Fibroblast of skin of scalp (primary cell): ENCODE measurements at regions not wholly inside any gene's neighbourhood (a gene's known extent, or its start where the extent isn't known, plus 50 kb on each side); places are given as distances from the start of the nearest gene placed in this dataset.
"Not testable (repeated sequence)": the region's sequence is repeated elsewhere in the genome, so short reads cannot be mapped to it uniquely, and the experiment has no call there.

Source experiments
- DNase-seq: peaks from one replicate; pipeline ENCODE4 v3.0.0-alpha.2; 2013

- not testable (repeated sequence) for DNase-seq
These were observed 51.9 kb downstream of the DIPK2A start for GRCh38 chr3:144023543-144023942.

DNA sequence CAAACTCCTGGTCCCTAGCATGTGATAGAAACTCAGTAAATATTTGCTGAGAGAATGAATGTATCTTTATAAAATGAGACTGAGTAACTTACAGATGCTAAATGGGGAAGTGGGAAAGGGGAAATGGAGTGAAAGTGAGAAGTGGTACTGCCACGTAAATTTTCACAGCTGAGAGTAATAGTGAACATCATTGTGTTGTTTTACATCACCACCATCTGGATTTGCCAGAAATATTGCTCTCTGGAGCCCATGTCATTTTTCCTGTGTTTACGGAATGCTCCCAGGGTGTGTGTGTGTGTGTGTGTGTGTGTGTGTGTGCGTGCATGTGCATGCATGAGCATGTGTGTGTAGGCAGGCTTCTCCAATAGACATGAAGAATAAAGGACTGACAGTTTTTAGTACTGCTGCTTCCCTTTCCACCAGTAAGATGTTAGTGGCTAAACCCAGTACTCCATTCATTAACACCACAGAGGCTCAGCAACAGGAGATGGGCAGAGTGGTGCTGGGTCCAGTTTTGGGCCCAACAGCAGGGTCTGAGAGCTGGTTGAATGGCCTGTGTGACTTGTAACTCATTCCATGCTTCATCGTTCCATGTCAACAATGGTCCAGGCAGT, 57.3 kb downstream of the DIPK2A start:
- DNase-seq, result no peak

- DNase-seq, result no peak
These were observed 58.1 kb downstream of the DIPK2A start for GRCh38 chr3:144029769-144030168.

DNA sequence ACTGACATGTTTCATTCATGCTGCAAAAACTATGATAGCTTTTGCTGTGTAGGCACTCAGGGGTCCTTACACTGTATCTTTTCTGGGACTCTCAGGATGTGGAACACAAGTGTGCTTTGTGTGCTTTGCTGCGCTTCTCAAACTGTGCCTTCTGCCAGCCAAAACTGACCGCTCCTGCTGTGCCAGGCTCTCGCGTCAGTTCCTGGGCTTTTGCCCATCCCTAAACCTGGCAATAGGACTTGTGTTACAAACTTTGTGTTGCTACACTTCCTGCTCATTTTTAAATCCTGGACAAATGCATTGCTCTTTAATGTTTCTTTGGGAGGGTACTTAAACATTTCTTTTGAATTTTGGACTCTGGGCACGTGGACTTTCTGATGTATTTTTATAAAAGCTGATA, 60.3 kb downstream of the DIPK2A start:
- DNase-seq, result no peak

DNA sequence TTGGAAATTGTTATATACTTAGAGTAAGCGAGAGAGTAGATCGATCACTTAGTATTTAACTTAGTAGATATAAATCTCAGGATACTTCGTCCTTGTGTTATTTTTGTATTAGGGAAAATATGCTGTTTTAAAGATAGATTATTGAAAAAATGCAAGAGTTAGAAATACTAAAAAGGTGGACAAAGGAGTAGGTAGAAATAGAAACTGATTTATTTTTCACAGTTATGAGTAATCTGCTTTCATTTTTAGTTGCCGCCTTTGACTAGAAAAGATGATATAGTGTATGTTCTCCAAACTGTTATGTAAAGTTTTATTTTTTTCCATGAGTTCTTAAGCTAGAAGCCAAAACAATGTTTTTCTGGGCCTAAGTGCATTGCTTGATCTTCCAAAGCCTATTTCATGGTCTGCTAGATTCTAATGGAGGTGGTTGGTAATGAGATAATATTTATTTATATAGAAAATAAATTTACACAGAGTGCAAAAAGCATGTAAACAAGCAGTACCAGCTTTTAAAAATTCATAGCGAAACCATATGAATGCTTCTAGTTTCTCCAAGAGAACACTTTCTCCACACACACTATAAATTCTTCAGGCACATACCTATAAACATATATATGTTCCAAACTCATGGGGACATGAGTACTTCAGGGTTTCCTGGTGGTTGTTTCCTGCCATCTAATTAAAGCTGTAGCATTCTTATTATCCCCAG, 61.1 kb downstream of the DIPK2A start:
- no peak for DNase-seq

DNA sequence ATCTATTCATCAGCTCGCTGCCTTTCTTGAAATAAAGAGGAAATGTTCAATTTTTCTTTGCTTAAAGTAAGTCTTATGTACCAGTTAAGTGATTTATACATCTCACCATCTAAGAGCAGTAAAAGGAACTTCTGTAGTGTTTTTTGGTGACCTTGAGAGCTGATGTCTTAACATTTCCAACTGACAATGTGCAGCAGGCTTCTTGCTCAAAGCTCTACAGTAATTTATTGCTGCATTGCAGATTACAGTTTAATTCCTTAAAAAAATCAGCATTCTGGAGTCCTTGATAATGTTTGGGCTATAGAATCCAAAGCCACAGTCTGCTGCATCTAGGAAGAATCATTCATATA, 61.6 kb downstream of the DIPK2A start:
- no peak for DNase-seq

- DNase-seq, result no peak
These were observed 62.2 kb downstream of the DIPK2A start for GRCh38 chr3:144033863-144034262.

DNA sequence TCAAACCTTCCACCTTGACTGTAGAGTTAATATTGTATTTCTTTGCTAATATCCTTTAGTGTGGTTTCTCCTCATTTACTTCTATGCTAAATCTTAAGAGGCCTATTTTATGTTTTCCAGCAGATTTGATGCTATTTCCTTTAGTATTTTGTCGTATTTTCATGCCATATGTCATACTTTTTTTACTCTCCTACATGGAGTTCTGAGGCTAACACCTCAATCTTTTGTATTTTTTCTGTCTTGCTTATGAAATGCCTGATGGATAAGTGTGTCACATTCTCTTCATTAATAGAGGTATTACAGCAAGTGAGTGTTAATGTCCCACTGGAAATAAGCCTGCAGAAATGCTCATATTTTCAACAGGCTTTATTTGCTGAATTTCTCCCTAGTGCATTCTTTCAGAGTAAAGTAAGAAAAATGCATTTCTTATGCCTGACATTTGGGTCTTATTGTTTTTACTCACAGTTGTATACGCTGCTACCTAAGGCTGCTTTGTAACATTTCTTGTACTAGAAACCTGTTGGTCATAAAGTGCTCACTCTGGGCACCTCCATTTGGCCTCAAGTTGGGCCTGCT, 63.2 kb downstream of the DIPK2A start:
- no peak for DNase-seq

DNA sequence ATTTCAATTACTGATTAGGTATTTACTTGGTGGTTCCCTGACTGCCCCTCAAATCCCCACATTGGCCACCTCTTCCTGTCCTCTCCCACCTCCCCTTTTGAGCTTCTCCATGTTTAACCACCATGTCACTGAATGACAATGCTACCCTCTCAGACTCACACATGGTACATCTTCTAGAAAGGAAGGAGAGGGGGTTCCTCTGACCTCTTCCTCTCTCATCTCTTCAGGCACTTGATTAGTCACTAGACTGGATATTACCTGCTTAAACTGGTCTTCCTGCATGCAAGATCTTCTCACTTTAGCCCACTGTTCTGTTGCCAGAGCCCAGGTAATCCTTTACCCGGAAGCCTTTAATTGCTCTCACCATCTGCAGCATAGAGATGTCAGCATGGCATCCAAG, 64.9 kb downstream of the DIPK2A start:
- no peak for DNase-seq

- DNase-seq, result no peak
These were observed 68.0 kb downstream of the DIPK2A start for GRCh38 chr3:144039661-144040060.

- no peak for DNase-seq
These were observed 70.4 kb downstream of the DIPK2A start for GRCh38 chr3:144041960-144042556.

- DNase-seq, result peak; percentile 15
These were observed 74.1 kb downstream of the DIPK2A start for GRCh38 chr3:144045766-144046165.

GRCh38 chr3:144049374-144049773, 77.8 kb downstream of the DIPK2A start:
- DNase-seq, result no peak

- DNase-seq, result no peak
These were observed 79.6 kb downstream of the DIPK2A start for GRCh38 chr3:144051211-144051610.

DNA sequence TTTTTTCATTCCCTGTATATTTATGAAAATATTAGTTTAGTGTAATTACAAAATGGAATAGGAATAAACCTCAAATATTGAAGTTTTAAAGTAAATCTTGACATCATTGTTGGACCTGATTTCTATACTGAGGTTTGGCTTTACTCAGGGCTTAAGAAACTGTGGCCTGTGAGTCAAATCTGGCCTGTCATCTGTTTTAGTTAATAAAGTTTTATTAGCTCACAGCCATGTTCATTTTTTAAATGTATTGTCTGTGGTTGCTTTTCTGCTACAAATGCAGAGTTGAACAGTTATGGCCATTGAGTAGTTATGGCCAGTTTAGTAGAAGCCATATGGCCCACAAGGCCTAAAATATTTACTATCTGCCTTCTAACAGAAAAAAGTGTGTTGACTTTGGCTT, 80.7 kb downstream of the DIPK2A start:
- DNase-seq, result no peak

DNA sequence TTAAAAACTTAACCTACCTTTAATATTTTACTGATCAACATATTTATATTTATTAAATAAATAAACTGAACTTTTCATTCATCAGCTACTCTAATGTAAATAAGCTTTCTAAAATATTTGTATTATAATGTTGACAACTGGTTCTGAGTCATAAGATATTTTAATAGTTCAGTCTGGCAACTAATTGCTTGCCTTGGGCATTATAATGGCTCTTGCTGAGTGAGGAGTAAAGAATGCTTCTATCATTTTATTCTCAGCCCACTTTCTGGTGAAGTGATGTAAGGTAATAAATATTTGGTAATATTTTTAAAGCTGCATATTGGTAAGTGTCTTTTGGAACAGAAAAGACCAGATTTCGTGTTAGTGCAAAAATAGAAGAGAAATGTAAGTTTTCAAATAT, 81.5 kb downstream of the DIPK2A start:
- DNase-seq, result peak; percentile 75

GRCh38 chr3:144054766-144055165, 83.1 kb downstream of the DIPK2A start:
- DNase-seq, result no peak

GRCh38 chr3:144055604-144056003, 84.0 kb downstream of the DIPK2A start:
- DNase-seq, result peak; percentile 55

- DNase-seq, result no peak
These were observed 87.1 kb downstream of the DIPK2A start for GRCh38 chr3:144058713-144059112.

GRCh38 chr3:144059481-144059880, 87.9 kb downstream of the DIPK2A start:
- no peak for DNase-seq

DNA sequence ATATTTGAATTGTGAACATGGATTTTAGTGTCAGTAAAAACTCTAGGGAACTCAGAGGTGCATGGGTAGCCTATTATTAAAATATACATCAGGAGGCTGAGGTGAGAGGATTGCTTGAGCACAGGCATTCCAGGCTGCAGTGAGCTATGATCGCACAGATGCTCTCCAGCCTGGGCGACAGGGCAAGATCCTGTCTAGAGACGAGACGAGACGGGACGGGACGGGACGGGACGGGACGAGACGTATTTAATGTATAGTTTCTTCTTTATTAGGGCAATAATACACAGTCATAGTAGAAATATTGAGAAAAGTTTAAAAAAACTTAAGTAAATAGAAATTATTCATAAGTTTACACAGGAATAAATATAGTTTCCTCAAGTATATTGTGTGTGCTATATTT, 89.3 kb downstream of the DIPK2A start:
- DNase-seq, result no peak

- DNase-seq, result no peak
These were observed 91.7 kb downstream of the DIPK2A start for GRCh38 chr3:144063306-144063705.

- no peak for DNase-seq
These were observed 95.4 kb downstream of the DIPK2A start for GRCh38 chr3:144067059-144067458.

DNA sequence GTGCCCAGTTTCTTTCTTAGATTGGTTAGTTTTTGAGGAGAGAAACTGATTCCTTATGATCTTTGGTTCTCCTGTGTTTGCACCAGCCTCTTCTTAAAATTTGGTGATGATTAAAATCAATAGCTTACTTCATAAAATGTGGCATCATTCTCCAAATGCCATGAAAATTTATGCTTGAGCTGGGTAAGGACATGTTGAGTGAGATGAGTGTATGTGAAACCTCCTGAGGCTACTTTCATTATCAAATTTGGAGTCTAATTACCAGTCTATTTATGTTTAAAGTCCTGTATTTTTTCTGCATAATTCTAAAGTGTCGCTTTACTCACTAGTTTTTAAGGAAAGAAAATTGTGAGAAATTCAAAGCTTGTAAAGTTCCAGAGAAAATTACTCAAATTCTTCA, 102.1 kb downstream of the DIPK2A start:
- no peak for DNase-seq
